HepG2 (cell line): ENCODE measurements at regions not wholly inside any gene's neighbourhood (a gene's known extent, or its start where the extent isn't known, plus 50 kb on each side); places are given as distances from the start of the nearest gene placed in this dataset.

Experiments
- ATAC-seq: fragments of 200-7000 bp; cut with Tn5 transposase; 3 replicates; pipeline ENCODE4 v1.9.1; 2020; ENCODE audit warnings: mild to moderate bottlenecking, moderate library complexity
- BruUV-seq: library from RNA; stranded (reverse); fragments of 400-500 nt; replicated peaks from 2 replicates; lab custom pipeline; 2021; lab: Mats Ljungman, UMichigan
- CTCF ChIA-PET: fragments of 300-600 bp; formaldehyde crosslinking; extraction: SDS; loops from one replicate; lab custom pipeline; 2021; ENCODE audit warnings: low total read pairs, inconsistent platforms, low intra/inter-chr PET ratio; lab: Yijun Ruan, JAX
- POLR2A ChIA-PET: fragments of 350-600 bp; sonication (Branson Sonifier 250); formaldehyde crosslinking; loops from one replicate; lab custom pipeline; 2020; ENCODE audit warnings: antibody characterized with exemption, inconsistent platforms; lab: Yijun Ruan, JAX
- DNase-seq: peaks from one replicate; pipeline ENCODE4 v3.0.0-alpha.2; 2015; ENCODE audit warnings: low spot score
- FAIRE-seq: peaks from 3 replicates; lab custom pipeline; 2011; peaks lifted over from hg19 to GRCh38; lab: Jason Lieb, UNC
- H2AFZ ChIP-seq: one replicate; pipeline ENCODE4 v1.6.1; 2011; ENCODE audit warnings: low read length, inconsistent platforms
- H3K27ac ChIP-seq: fragments of 300-600 bp; 3 replicates; pipeline ENCODE4 v1.8.0; 2011; ENCODE audit warnings: mixed run types, mild to moderate bottlenecking, mixed read lengths, low read length, inconsistent platforms; ENCODE audit not compliant: insufficient read depth; ENCODE audit errors: extremely low read length
- H3K27me3 ChIP-seq, 2 experiments: fragments of 200-600 bp in 1 of 2; 2 replicates in 1 of 2; 3 replicates in 1 of 2; pipeline versions ENCODE4 v1.6.0 to v1.8.0; 2011; ENCODE audit warnings: low read length in 2 of 2, mild to moderate bottlenecking in 2 of 2, moderate library complexity in 2 of 2, inconsistent platforms in 1 of 2; ENCODE audit not compliant: insufficient read depth in 2 of 2, control insufficient read depth in 1 of 2
- H3K36me3 ChIP-seq, 2 experiments: fragments of 200-600 bp in 1 of 2; replicated peaks in 1 of 2; 2 replicates in 1 of 2; 3 replicates in 1 of 2; pipeline versions ENCODE4 v1.5.1 to v1.8.0; 2011; ENCODE audit warnings: low read length in 2 of 2, inconsistent platforms in 1 of 2; ENCODE audit not compliant: insufficient read depth in 2 of 2, control insufficient read depth in 1 of 2
- H3K4me1 ChIP-seq: 2 replicates; pipeline ENCODE4 v1.5.1; 2012; ENCODE audit warnings: low read length, inconsistent platforms; ENCODE audit not compliant: insufficient read depth
- H3K4me2 ChIP-seq: 2 replicates; pipeline ENCODE4 v1.6.0; 2011; ENCODE audit warnings: low read depth, low read length, inconsistent platforms
- H3K4me3 ChIP-seq, 3 experiments: fragments of 200-600 bp in 1 of 3; sonication (generic), shearing (Covaris generic) in 1 of 3; replicated peaks in 1 of 3; 2 replicates each; pipeline ENCODE4 v1.5.1; 2011 to 2016; ENCODE audit warnings: low read length in 3 of 3, inconsistent platforms in 2 of 3, low read depth in 2 of 3, mild to moderate bottlenecking in 2 of 3, control low read depth in 1 of 3, mixed read lengths in 1 of 3; ENCODE audit not compliant: insufficient read depth in 1 of 3
- H3K79me2 ChIP-seq: one replicate; pipeline ENCODE4 v1.6.1; 2011; ENCODE audit warnings: low read length, inconsistent platforms; ENCODE audit not compliant: insufficient read depth
- H3K9ac ChIP-seq: 2 replicates; pipeline ENCODE4 v1.6.0; 2011; ENCODE audit warnings: mild to moderate bottlenecking, low read depth, low read length, inconsistent platforms; ENCODE audit not compliant: insufficient read depth
- H3K9me3 ChIP-seq: 2 replicates; pipeline ENCODE4 v1.5.1; 2012; ENCODE audit warnings: mild to moderate bottlenecking, low read length
- H4K20me1 ChIP-seq: 2 replicates; pipeline ENCODE4 v1.6.0; 2011; ENCODE audit warnings: inconsistent platforms, mild to moderate bottlenecking, low read length, moderate library complexity; ENCODE audit not compliant: insufficient read depth
- ETV5 ChIP-seq: IDR thresholded peaks from 2 replicates; pipeline ENCODE4 v1.6.1; 2018; ENCODE audit warnings: missing biosample characterization, missing genetic modification reagents, inconsistent platforms, borderline replicate concordance
- LCORL ChIP-seq, 2 experiments: fragments of 450-650 bp in 1 of 2; sonication (generic) in 1 of 2; formaldehyde crosslinking in 1 of 2; IDR thresholded peaks; 2 replicates each; pipeline versions ENCODE4 v1.5.0 to v1.6.1; 2017 to 2020; ENCODE audit warnings: antibody characterized with exemption in 1 of 2, missing genetic modification reagents in 1 of 2
- MAFG ChIP-seq: sonication (generic); formaldehyde crosslinking; IDR thresholded peaks from 2 replicates; pipeline ENCODE4 v1.5.1; 2020; ENCODE audit warnings: mild to moderate bottlenecking, missing genetic modification reagents
- REXO4 ChIP-seq: sonication (generic); formaldehyde crosslinking; IDR thresholded peaks from 2 replicates; pipeline ENCODE4 v1.8.0; 2022; ENCODE audit warnings: missing genetic modification reagents, mild to moderate bottlenecking, borderline replicate concordance
- STAG1 ChIP-seq: sonication (generic); formaldehyde crosslinking; IDR thresholded peaks from 2 replicates; pipeline ENCODE4 v1.4.0; 2020; ENCODE audit warnings: missing genetic modification reagents
- ZNF709 ChIP-seq: sonication (generic); formaldehyde crosslinking; IDR thresholded peaks from 2 replicates; pipeline ENCODE4 v1.5.0; 2020; ENCODE audit warnings: mild to moderate bottlenecking, missing genetic modification reagents
- WGBS: methylation state at CpG from one replicate; pipeline ENCODE4 v1.1.6; 2017; ENCODE audit warnings: low lambda C conversion rate; 5-methylcytosine and 5-hydroxymethylcytosine counted together
- in situ Hi-C: cut with HindIII; loops from 2 replicates; pipeline ENCODE4 v1.10.0; 2017; ENCODE audit warnings: low pct_unique_long_range_greater_than_20kb; ENCODE audit not compliant: extremely low pct_ligation_motif_present
- intact Hi-C: fragments of 100-400 bp; cut with micrococcal nuclease; formaldehyde crosslinking; loops from one replicate; pipeline ENCODE4 v1.10.0; 2022; ENCODE audit not compliant: unreplicated experiment
- TF ChIP-seq, protein P1 (sequence below): sonication (generic); formaldehyde crosslinking; IDR thresholded peaks from 2 replicates; pipeline ENCODE4 v1.4.0; 2020; ENCODE audit warnings: missing genetic modification reagents, borderline replicate concordance
- TF ChIP-seq, protein P2 (sequence below): sonication (generic); formaldehyde crosslinking; IDR thresholded peaks from 2 replicates; pipeline ENCODE4 v1.8.1; 2023; ENCODE audit warnings: mild to moderate bottlenecking, missing genetic modification reagents, borderline replicate concordance
- TF ChIP-seq, protein P3 (sequence below): sonication (generic); formaldehyde crosslinking; IDR thresholded peaks from 2 replicates; pipeline ENCODE4 v1.5.0; 2020; ENCODE audit warnings: mild to moderate bottlenecking, missing genetic modification reagents
- TF ChIP-seq, protein P4 (sequence below): conservative IDR thresholded peaks from 2 replicates; pipeline ENCODE4 v1.6.1; 2018; ENCODE audit warnings: missing genetic modification reagents

DNA sequence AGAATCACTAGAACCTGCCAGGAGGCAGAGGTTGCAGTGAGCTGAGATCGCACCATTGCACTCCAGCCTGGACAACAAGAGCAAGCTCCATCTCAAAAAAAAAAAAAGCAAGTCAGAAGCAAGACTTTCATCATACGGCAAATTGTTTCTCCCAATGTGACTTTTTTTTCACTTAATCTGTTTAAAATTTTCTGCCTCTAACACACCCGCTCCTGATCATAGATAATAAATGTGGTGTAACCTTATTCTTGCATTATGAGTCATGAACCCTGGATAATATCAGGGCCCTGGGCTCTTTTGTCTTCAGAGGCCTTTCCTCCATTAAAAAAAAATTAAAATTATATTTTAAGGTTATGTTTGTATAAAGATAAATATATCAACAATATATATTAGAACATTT, 111.4 kb upstream of the JCAD start (continued):
- TF ChIP-seq STAG1 (no peak), REXO4 (no peak), ZNF709 (CRISPR knock-in tag) (no peak)
- TF ChIP-seq, protein P1, sequence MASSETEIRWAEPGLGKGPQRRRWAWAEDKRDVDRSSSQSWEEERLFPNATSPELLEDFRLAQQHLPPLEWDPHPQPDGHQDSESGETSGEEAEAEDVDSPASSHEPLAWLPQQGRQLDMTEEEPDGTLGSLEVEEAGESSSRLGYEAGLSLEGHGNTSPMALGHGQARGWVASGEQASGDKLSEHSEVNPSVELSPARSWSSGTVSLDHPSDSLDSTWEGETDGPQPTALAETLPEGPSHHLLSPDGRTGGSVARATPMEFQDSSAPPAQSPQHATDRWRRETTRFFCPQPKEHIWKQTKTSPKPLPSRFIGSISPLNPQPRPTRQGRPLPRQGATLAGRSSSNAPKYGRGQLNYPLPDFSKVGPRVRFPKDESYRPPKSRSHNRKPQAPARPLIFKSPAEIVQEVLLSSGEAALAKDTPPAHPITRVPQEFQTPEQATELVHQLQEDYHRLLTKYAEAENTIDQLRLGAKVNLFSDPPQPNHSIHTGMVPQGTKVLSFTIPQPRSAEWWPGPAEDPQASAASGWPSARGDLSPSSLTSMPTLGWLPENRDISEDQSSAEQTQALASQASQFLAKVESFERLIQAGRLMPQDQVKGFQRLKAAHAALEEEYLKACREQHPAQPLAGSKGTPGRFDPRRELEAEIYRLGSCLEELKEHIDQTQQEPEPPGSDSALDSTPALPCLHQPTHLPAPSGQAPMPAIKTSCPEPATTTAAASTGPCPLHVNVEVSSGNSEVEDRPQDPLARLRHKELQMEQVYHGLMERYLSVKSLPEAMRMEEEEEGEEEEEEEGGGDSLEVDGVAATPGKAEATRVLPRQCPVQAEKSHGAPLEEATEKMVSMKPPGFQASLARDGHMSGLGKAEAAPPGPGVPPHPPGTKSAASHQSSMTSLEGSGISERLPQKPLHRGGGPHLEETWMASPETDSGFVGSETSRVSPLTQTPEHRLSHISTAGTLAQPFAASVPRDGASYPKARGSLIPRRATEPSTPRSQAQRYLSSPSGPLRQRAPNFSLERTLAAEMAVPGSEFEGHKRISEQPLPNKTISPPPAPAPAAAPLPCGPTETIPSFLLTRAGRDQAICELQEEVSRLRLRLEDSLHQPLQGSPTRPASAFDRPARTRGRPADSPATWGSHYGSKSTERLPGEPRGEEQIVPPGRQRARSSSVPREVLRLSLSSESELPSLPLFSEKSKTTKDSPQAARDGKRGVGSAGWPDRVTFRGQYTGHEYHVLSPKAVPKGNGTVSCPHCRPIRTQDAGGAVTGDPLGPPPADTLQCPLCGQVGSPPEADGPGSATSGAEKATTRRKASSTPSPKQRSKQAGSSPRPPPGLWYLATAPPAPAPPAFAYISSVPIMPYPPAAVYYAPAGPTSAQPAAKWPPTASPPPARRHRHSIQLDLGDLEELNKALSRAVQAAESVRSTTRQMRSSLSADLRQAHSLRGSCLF (CRISPR knock-in tag): no peak
- TF ChIP-seq, protein P2, sequence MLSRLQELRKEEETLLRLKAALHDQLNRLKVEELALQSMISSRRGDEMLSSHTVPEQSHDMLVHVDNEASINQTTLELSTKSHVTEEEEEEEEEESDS: no peak

DNA sequence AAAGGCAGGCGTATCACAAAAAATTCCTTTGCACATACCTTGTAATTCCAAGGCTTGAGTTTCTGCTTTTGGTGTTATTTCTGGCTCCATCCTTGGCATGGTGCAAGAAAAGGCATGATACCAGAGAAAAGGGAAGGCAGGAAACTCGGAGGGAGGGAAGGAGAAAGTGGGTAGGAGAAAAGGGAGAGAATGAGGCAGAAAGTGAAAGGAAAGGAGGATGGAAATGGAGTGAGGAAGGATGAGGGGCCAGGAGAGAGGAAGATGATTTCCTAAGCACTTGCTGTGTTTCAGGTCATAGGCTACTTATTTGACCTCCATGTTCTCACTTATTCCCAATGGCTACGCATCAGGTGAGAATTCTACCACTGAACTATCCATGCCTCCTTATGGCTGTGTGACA, 110.8 kb upstream of the JCAD start:
- Histone ChIP-seq H3K36me3 (no peaks in the 10 kb centered on the region), H4K20me1 (no peaks in the 10 kb centered on the region), H3K9ac (no peak overlapping the region), H3K9me3 (no peaks in the 10 kb centered on the region), H3K79me2 (no peaks in the 10 kb centered on the region), H3K4me1 (no peaks in the 10 kb centered on the region), H3K27ac (no peak overlapping the region), H3K4me2 (no peak overlapping the region), H2AFZ (no peak overlapping the region), H3K4me3 (no peak overlapping the region), H3K27me3 (no peaks in the 10 kb centered on the region)
- WGBS: 59% methylated on average over 3 of the region's 3 CpGs
- TF ChIP-seq, protein P3, sequence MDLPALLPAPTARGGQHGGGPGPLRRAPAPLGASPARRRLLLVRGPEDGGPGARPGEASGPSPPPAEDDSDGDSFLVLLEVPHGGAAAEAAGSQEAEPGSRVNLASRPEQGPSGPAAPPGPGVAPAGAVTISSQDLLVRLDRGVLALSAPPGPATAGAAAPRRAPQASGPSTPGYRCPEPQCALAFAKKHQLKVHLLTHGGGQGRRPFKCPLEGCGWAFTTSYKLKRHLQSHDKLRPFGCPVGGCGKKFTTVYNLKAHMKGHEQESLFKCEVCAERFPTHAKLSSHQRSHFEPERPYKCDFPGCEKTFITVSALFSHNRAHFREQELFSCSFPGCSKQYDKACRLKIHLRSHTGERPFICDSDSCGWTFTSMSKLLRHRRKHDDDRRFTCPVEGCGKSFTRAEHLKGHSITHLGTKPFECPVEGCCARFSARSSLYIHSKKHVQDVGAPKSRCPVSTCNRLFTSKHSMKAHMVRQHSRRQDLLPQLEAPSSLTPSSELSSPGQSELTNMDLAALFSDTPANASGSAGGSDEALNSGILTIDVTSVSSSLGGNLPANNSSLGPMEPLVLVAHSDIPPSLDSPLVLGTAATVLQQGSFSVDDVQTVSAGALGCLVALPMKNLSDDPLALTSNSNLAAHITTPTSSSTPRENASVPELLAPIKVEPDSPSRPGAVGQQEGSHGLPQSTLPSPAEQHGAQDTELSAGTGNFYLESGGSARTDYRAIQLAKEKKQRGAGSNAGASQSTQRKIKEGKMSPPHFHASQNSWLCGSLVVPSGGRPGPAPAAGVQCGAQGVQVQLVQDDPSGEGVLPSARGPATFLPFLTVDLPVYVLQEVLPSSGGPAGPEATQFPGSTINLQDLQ (CRISPR knock-in tag): no peak
- TF ChIP-seq, protein P4, sequence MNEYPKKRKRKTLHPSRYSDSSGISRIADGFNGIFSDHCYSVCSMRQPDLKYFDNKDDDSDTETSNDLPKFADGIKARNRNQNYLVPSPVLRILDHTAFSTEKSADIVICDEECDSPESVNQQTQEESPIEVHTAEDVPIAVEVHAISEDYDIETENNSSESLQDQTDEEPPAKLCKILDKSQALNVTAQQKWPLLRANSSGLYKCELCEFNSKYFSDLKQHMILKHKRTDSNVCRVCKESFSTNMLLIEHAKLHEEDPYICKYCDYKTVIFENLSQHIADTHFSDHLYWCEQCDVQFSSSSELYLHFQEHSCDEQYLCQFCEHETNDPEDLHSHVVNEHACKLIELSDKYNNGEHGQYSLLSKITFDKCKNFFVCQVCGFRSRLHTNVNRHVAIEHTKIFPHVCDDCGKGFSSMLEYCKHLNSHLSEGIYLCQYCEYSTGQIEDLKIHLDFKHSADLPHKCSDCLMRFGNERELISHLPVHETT (CRISPR knock-in tag): no peak
- TF ChIP-seq LCORL (IDR thresholded peaks at IDR 0.05) (no peak), LCORL (CRISPR knock-in tag; IDR thresholded peaks at IDR 0.05) (no peak), MAFG (no peak), ETV5 (CRISPR knock-in tag) (no peak)
- intact Hi-C loops (no loop called here), in situ Hi-C loops (no loop called here)
- no peak for DNase-seq
- ChIA-PET POLR2A (no interaction called here), CTCF (no interaction called here)
- no peak for ATAC-seq
- no peak for FAIRE-seq
- BruUV-seq: no TSS peak
